IPS-15b (cell line): ENCODE measurements at regions not wholly inside any gene's neighbourhood (a gene's known extent, or its start where the extent isn't known, plus 50 kb on each side); places are given as distances from the start of the nearest gene placed in this dataset.
"Not testable (repeated sequence)": the region's sequence is repeated elsewhere in the genome, so short reads cannot be mapped to it uniquely, and the experiment has no call there.

Experiments
- H3K27me3 ChIP-seq: one replicate; pipeline ENCODE4 v1.6.1; 2013; ENCODE audit warnings: low read length; ENCODE audit not compliant: control insufficient read depth, insufficient read depth
- H3K36me3 ChIP-seq: one replicate; pipeline ENCODE4 v1.6.1; 2013; ENCODE audit warnings: low read length; ENCODE audit not compliant: control insufficient read depth, insufficient read depth
- H3K4me1 ChIP-seq: one replicate; pipeline ENCODE4 v1.6.1; 2013; ENCODE audit warnings: mild to moderate bottlenecking, low read length; ENCODE audit not compliant: control insufficient read depth, insufficient read depth
- H3K4me3 ChIP-seq: one replicate; pipeline ENCODE4 v1.5.1; 2013; ENCODE audit warnings: low read depth, low read length
- H3K9ac ChIP-seq: one replicate; pipeline ENCODE4 v1.6.1; 2013; ENCODE audit warnings: low read depth, mild to moderate bottlenecking, low read length
- H3K9me3 ChIP-seq: one replicate; pipeline ENCODE4 v1.6.1; 2013; ENCODE audit warnings: mild to moderate bottlenecking, low read length; ENCODE audit not compliant: control insufficient read depth, insufficient read depth

DNA sequence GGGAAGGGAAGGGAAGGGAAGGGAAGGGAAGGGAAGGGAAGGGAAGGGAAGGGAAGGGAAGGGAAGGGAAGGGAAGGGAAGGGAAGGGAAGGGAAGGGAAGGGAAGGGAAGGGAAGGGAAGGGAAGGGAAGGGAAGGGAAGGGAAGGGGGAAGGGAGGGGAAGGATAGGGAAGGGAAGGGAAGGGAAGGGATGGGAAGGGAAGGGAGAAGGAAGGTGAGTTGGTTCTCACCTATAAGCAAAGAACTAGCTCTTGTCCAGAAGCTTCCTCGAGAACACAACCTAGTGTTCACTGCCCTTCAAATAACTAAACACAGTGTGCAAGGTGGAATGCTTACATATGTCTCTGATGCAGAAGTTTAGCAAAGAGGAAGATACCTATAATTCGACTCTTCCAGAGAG lies 59.6 kb upstream of the MYO3A start:
- H3K4me3 ChIP-seq, H3K9ac ChIP-seq, H3K9me3 ChIP-seq, H3K4me1 ChIP-seq, H3K36me3 ChIP-seq, H3K27me3 ChIP-seq: not testable (repeated sequence)

DNA sequence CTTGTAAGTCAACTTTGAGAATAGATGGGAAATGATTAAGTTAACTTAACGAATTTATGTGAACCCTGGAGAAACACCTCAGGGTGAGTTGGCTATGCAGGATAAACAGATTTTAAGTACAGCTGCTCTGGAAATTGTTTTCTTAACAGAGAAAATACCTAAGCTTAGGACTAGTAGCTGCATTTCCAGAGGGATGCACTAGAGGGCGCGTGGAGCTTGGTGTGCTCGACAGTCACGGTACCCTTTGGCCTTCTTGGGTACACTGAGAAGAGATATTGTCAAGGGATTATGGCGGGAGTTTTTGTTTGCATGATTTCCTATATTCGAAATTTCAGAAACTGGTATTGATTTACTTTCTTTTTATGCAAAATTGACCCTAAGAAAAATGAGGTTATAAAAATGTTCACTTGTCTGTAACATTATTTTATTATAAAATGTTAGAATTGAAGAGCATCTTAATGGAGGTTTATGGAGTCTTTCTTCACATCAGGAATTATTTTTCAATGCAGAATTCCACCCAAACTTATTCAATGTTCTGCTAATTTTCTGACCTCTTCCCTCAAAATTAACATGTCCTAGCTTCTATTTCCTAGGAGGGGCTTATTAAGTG lies 58.4 kb upstream of the MYO3A start:
- no peak overlapping the region for H3K4me3 ChIP-seq
- no peaks in the 10 kb centered on the region for H3K9me3 ChIP-seq
- no peak overlapping the region for H3K9ac ChIP-seq
- no peaks in the 10 kb centered on the region for H3K36me3 ChIP-seq
- H3K4me1 ChIP-seq: peaks cover 3% of the 10 kb centered on the region
- H3K27me3 ChIP-seq: no peaks in the 10 kb centered on the region

DNA sequence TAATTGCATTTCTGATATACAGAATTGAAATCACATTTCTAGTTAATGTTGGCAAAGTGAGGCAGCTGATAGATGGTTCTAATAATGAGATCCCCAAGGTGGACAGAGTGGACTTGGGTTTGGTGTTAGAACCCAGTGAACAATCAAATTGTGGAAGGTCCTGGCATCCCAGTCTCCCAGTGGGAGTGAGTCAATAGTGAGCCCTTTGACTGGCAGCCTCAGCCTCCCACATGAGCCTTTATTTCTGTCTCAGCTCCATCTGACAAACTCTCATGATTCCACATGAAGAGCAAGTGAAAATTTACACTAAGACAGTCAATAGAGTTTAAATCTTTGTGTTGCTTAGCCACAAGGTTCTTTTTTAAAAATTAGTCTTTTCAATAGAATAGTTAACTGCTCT lies 56.7 kb upstream of the MYO3A start:
- no peaks in the 10 kb centered on the region for H3K27me3 ChIP-seq
- no peak overlapping the region for H3K4me3 ChIP-seq
- no peaks in the 10 kb centered on the region for H3K36me3 ChIP-seq
- H3K9ac ChIP-seq: no peak overlapping the region
- no peaks in the 10 kb centered on the region for H3K9me3 ChIP-seq
- peaks cover 3% of the 10 kb centered on the region for H3K4me1 ChIP-seq
